Heart left ventricle (tissue), 13 donors: ENCODE measurements at regions not wholly inside any gene's neighbourhood (a gene's known extent, or its start where the extent isn't known, plus 50 kb on each side); places are given as distances from the start of the nearest gene placed in this dataset.

Source experiments
- POLR2A ChIP-seq, 2 donors: fragments of 450-650 bp; IDR thresholded peaks; one replicate each; pipeline ENCODE4 v1.6.1; 2017; ENCODE audit warnings: antibody characterized with exemption in 2 of 2, mild to moderate bottlenecking in 2 of 2, moderate library complexity in 2 of 2
- TF ChIP-seq, protein P1 (sequence below), 12 donors: fragments of 200-600 bp; sonication (generic) in 4 of 12; IDR thresholded peaks; one replicate each; pipeline versions ENCODE4 v1.5.0 to v1.8.0; 2018 to 2022; ENCODE audit warnings: antibody characterized with exemption in 12 of 12, mild to moderate bottlenecking in 5 of 12
- donor health status: ischemic (EF 13 %, LVEDD 7.1; RV severe dilation, severe dysfunction).
- donor health status: DM: no; HTN: yes; CAD: no.
- donor health status: DM: no; HTN: no; CAD: no.
- donor health status: ischemic (EF 25% LVEDD 6.9; RV normal size, moderate dysfunction).
- donor health status: ischemic (EF 25% LVEDD 5.7; RV mildly dilated, moderate dysfunction).
- donor health status: ischemic (EF 35%, LVEDD 5.7; RV mildly dilated, moderate dysfunction).
- donor health status: nonischemic (EF 11% LVEDD 7.7; RV severe dilation, severe dysfunction).
- donor health status: DM: yes; HTN: yes; CAD: no.
- donor health status: PGD.
- donor health status: ischemic (EF 29% LVEDD 5.4; RV normal size, mild dysfunction).
- donor health status: nonischemic (EF 23%, LVEDD 6.1; RV moderate dilation, normal function).

DNA sequence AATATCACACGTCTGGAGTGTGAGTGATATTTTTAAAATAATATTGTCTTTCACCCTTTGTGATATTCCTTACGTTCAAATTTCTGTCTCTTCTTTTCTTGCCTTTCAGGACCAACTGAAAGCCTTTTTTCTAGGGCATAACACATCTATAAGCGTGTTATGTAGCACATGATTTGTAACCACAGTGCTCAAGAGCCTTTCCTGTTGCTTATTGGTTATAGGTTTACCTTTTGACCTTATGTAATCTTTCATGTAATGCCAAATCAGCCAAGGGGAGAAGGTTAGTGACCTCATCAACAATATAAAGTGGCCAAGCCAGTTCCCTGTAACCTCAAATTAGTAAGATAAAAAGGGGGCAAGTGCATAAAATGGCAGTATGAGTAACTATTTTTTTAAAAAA lies 480.2 kb downstream of the AMY1C start:
- TF ChIP-seq, protein P1, sequence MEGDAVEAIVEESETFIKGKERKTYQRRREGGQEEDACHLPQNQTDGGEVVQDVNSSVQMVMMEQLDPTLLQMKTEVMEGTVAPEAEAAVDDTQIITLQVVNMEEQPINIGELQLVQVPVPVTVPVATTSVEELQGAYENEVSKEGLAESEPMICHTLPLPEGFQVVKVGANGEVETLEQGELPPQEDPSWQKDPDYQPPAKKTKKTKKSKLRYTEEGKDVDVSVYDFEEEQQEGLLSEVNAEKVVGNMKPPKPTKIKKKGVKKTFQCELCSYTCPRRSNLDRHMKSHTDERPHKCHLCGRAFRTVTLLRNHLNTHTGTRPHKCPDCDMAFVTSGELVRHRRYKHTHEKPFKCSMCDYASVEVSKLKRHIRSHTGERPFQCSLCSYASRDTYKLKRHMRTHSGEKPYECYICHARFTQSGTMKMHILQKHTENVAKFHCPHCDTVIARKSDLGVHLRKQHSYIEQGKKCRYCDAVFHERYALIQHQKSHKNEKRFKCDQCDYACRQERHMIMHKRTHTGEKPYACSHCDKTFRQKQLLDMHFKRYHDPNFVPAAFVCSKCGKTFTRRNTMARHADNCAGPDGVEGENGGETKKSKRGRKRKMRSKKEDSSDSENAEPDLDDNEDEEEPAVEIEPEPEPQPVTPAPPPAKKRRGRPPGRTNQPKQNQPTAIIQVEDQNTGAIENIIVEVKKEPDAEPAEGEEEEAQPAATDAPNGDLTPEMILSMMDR (IDR thresholded peaks at IDR 0.05), result no peak
- TF ChIP-seq POLR2A (IDR thresholded peaks at IDR 0.05), result no peak
